IMR-90 (cell line): ENCODE measurements at regions not wholly inside any gene's neighbourhood (a gene's known extent, or its start where the extent isn't known, plus 50 kb on each side); places are given as distances from the start of the nearest gene placed in this dataset.

Experiments used
- ATAC-seq: fragments of 200-7000 bp; cut with Tn5 transposase; 2 replicates; pipeline ENCODE4 v1.9.1; 2020; ENCODE audit warnings: low read depth, mild to moderate bottlenecking, moderate library complexity
- BruUV-seq: library from RNA; stranded (reverse); fragments of 400-500 nt; replicated peaks from 2 replicates; lab custom pipeline; 2021; lab: Mats Ljungman, UMichigan
- CTCF ChIA-PET: fragments of 300-600 bp; formaldehyde crosslinking; extraction: SDS; loops from one replicate; lab custom pipeline; 2021; ENCODE audit warnings: antibody characterized with exemption; lab: Yijun Ruan, JAX
- POLR2A ChIA-PET: fragments of 300-600 bp; sonication (Branson Sonifier 250); formaldehyde crosslinking; loops from one replicate; lab custom pipeline; 2022; ENCODE audit warnings: antibody characterized with exemption; ENCODE audit not compliant: unreplicated experiment; lab: Charles Lee
- DNase-seq: peaks from one replicate; pipeline ENCODE4 v3.0.0; 2013
- H2AFZ ChIP-seq: replicated peaks from 2 replicates; pipeline ENCODE3; 2013; ENCODE audit warnings: low read length, mild to moderate bottlenecking; ENCODE audit not compliant: poor library complexity
- H2AK5ac ChIP-seq: 2 replicates; pipeline ENCODE4 v1.6.1; 2013; ENCODE audit warnings: low read depth, low read length, inconsistent platforms
- H2AK9ac ChIP-seq: replicated peaks from 2 replicates; pipeline ENCODE3; 2013; ENCODE audit warnings: mild to moderate bottlenecking, low read depth, low read length, moderate library complexity; ENCODE audit not compliant: poor library complexity
- H2BK120ac ChIP-seq: 2 replicates; pipeline ENCODE4 v1.6.1; 2013; ENCODE audit warnings: low read depth, low read length, inconsistent platforms
- H2BK15ac ChIP-seq: 3 replicates; pipeline ENCODE4 v1.6.1; 2013; ENCODE audit warnings: low read depth, low read length, inconsistent platforms
- H2BK20ac ChIP-seq: 2 replicates; pipeline ENCODE4 v1.6.1; 2013; ENCODE audit warnings: low read depth, mild to moderate bottlenecking, inconsistent platforms, low read length, moderate library complexity
- H2BK5ac ChIP-seq: 2 replicates; pipeline ENCODE4 v1.6.1; 2013; ENCODE audit warnings: mild to moderate bottlenecking, low read depth, low read length, inconsistent platforms; ENCODE audit not compliant: poor library complexity, severe bottlenecking
- H3K14ac ChIP-seq: replicated peaks from 2 replicates; pipeline ENCODE4 v1.6.1; 2013; ENCODE audit warnings: low read depth, low read length, inconsistent platforms
- H3K18ac ChIP-seq: 2 replicates; pipeline ENCODE4 v1.6.1; 2013; ENCODE audit warnings: low read depth, low read length, control low read depth
- H3K23ac ChIP-seq: 2 replicates; pipeline ENCODE4 v1.6.1; 2013; ENCODE audit warnings: low read depth, low read length, inconsistent platforms
- H3K27ac ChIP-seq: 2 replicates; pipeline ENCODE4 v1.5.1; 2013; ENCODE audit warnings: mild to moderate bottlenecking, control low read depth, low read length; ENCODE audit not compliant: insufficient read depth
- H3K27me3 ChIP-seq: 2 replicates; pipeline ENCODE4 v1.6.1; 2013; ENCODE audit warnings: low read length; ENCODE audit not compliant: control insufficient read depth, insufficient read depth
- H3K36me3 ChIP-seq: 2 replicates; pipeline ENCODE4 v1.6.1; 2013; ENCODE audit warnings: low read length, mixed read lengths; ENCODE audit not compliant: control insufficient read depth, insufficient read depth
- H3K4ac ChIP-seq: 2 replicates; pipeline ENCODE4 v1.6.1; 2013; ENCODE audit warnings: low read depth, low read length, inconsistent platforms
- H3K4me1 ChIP-seq: 2 replicates; pipeline ENCODE4 v1.6.1; 2013; ENCODE audit warnings: low read length, mixed read lengths; ENCODE audit not compliant: control insufficient read depth, insufficient read depth
- H3K4me2 ChIP-seq: 2 replicates; pipeline ENCODE4 v1.6.1; 2013; ENCODE audit warnings: low read depth, mild to moderate bottlenecking, control low read depth, low read length, moderate library complexity
- H3K4me3 ChIP-seq: 2 replicates; pipeline ENCODE4 v1.5.1; 2013; ENCODE audit warnings: low read depth, mild to moderate bottlenecking, control low read depth, low read length, moderate library complexity; ENCODE audit not compliant: insufficient read depth
- H3K56ac ChIP-seq: 2 replicates; pipeline ENCODE4 v1.6.1; 2013; ENCODE audit warnings: low read length, inconsistent platforms; ENCODE audit not compliant: insufficient read depth; ENCODE audit errors: extremely low read depth
- H3K79me1 ChIP-seq, 2 experiments: 2 replicates each; pipeline ENCODE4 v1.6.1; 2013; ENCODE audit warnings: low read length in 2 of 2, inconsistent platforms in 1 of 2, low read depth in 1 of 2
- H3K9ac ChIP-seq: 2 replicates; pipeline ENCODE4 v1.6.1; 2013; ENCODE audit warnings: low read depth, low read length, control low read depth
- H3K9me1 ChIP-seq: 2 replicates; pipeline ENCODE4 v1.6.1; 2013; ENCODE audit warnings: low read length, inconsistent platforms; ENCODE audit not compliant: insufficient read depth
- H3K9me3 ChIP-seq: 2 replicates; pipeline ENCODE4 v1.6.1; 2013; ENCODE audit warnings: low read length; ENCODE audit not compliant: control insufficient read depth, insufficient read depth
- H4K20me1 ChIP-seq: 2 replicates; pipeline ENCODE4 v1.6.1; 2013; ENCODE audit warnings: low read length, inconsistent platforms; ENCODE audit not compliant: insufficient read depth
- H4K5ac ChIP-seq: 2 replicates; pipeline ENCODE4 v1.6.1; 2013; ENCODE audit warnings: mild to moderate bottlenecking, low read depth, low read length, control low read depth
- H4K8ac ChIP-seq, 2 experiments: 2 replicates each; pipeline ENCODE4 v1.6.1; 2013; ENCODE audit warnings: low read depth in 2 of 2, low read length in 2 of 2, control low read depth in 1 of 2, inconsistent platforms in 1 of 2
- H4K91ac ChIP-seq: 2 replicates; pipeline ENCODE4 v1.6.1; 2013; ENCODE audit warnings: low read depth, low read length, inconsistent platforms; ENCODE audit not compliant: insufficient read depth
- BHLHE40 ChIP-seq: fragments of 150-350 bp; IDR thresholded peaks from 2 replicates; pipeline ENCODE4 v1.6.1; 2016; ENCODE audit warnings: mild to moderate bottlenecking, low read depth, low read length
- CEBPB ChIP-seq: IDR thresholded peaks from 2 replicates; pipeline ENCODE4 v1.6.1; 2012; ENCODE audit warnings: low read depth, low read length, improper control_type of control experiment
- CHD1 ChIP-seq: IDR thresholded peaks from 2 replicates; pipeline ENCODE4 v1.6.1; 2012; ENCODE audit warnings: low read depth, low read length, improper control_type of control experiment
- CTCF ChIP-seq: conservative IDR thresholded peaks from 2 replicates; pipeline ENCODE4 v1.5.1; 2012; ENCODE audit warnings: mild to moderate bottlenecking, low read depth, low read length, improper control_type of control experiment
- ELK1 ChIP-seq: fragments of 150-350 bp; IDR thresholded peaks from 2 replicates; pipeline ENCODE4 v1.6.1; 2016; ENCODE audit warnings: low read depth, mild to moderate bottlenecking, low read length, moderate library complexity, borderline replicate concordance
- FOS ChIP-seq: fragments of 150-350 bp; IDR thresholded peaks from 2 replicates; pipeline ENCODE4 v1.6.1; 2016; ENCODE audit warnings: low read depth, low read length
- MAFK ChIP-seq: IDR thresholded peaks from 2 replicates; pipeline ENCODE4 v1.6.1; 2012; ENCODE audit warnings: low read depth, low read length, improper control_type of control experiment
- MAZ ChIP-seq: IDR thresholded peaks from 2 replicates; pipeline ENCODE4 v1.6.1; 2012; ENCODE audit warnings: low read depth, mild to moderate bottlenecking, low read length, improper control_type of control experiment, moderate library complexity, borderline replicate concordance
- MXI1 ChIP-seq: IDR thresholded peaks from 2 replicates; pipeline ENCODE4 v1.6.1; 2012; ENCODE audit warnings: low read depth, mild to moderate bottlenecking, low read length, moderate library complexity, borderline replicate concordance
- NFE2L2 ChIP-seq: fragments of 150-350 bp; IDR thresholded peaks from 2 replicates; pipeline ENCODE4 v1.6.1; 2016; ENCODE audit warnings: low read depth, mild to moderate bottlenecking, low read length
- POLR2A ChIP-seq: IDR thresholded peaks from 2 replicates; pipeline ENCODE4 v1.6.1; 2012; ENCODE audit warnings: mild to moderate bottlenecking, low read depth, low read length
- RAD21 ChIP-seq: IDR thresholded peaks from 2 replicates; pipeline ENCODE4 v1.6.1; 2012; ENCODE audit warnings: low read length, improper control_type of control experiment
- RCOR1 ChIP-seq: IDR thresholded peaks from 2 replicates; pipeline ENCODE4 v1.6.1; 2012; ENCODE audit warnings: mild to moderate bottlenecking, low read length, improper control_type of control experiment; ENCODE audit not compliant: insufficient replicate concordance
- RFX5 ChIP-seq: IDR thresholded peaks from 2 replicates; pipeline ENCODE4 v1.8.0; 2012; ENCODE audit warnings: low read depth, mild to moderate bottlenecking, low read length, moderate library complexity
- SMC3 ChIP-seq: fragments of 150-350 bp; IDR thresholded peaks from 2 replicates; pipeline ENCODE4 v1.6.1; 2016; ENCODE audit warnings: low read depth, mild to moderate bottlenecking, antibody characterized with exemption, low read length, moderate library complexity
- USF2 ChIP-seq: fragments of 150-350 bp; IDR thresholded peaks from 2 replicates; pipeline ENCODE4 v1.6.1; 2017; ENCODE audit warnings: mild to moderate bottlenecking, antibody characterized with exemption, low read length, low read depth
- WGBS, 2 experiments: methylation state at CpG; one replicate each; pipeline versions ENCODE4 v1.1.5 to v1.1.7; 2013; ENCODE audit warnings: missing lambda C conversion rate in 2 of 2; ENCODE audit not compliant: insufficient read length in 1 of 2; ENCODE audit errors: extremely low coverage in 2 of 2; 5-methylcytosine and 5-hydroxymethylcytosine counted together
- dilution Hi-C: fragments of 300-500 bp; cut with HindIII; formaldehyde crosslinking; loops from one replicate; pipeline ENCODE4 v1.14.3; 2018; ENCODE audit warnings: low sequenced_read_pairs; ENCODE audit not compliant: unreplicated experiment
- in situ Hi-C: fragments of 300-500 bp; cut with MboI; formaldehyde crosslinking; loops from 3 replicates; pipeline ENCODE4 v1.14.3; 2019; ENCODE audit warnings: low sequenced_read_pairs, inconsistent platforms, mixed read lengths
- intact Hi-C: fragments of 100-400 bp; cut with micrococcal nuclease; formaldehyde crosslinking; loops from 2 replicates; pipeline ENCODE4 v1.10.0; 2022

GRCh38 chr11:106224172-106224571, 146.7 kb downstream of the AASDHPPT start:
- peaks cover 10% of the 10 kb centered on the region for H3K9me3 ChIP-seq
- H3K23ac ChIP-seq = no peak overlapping the region
- in situ Hi-C loops = no loop called here
- no peak overlapping the region for H2BK120ac ChIP-seq
- CTCF ChIA-PET = no interaction called here
- no peak overlapping the region for H3K18ac ChIP-seq
- no peak for DNase-seq
- no peak overlapping the region for H2AFZ ChIP-seq
- H3K79me1 ChIP-seq = no peaks in the 10 kb centered on the region
- no peaks in the 10 kb centered on the region for H3K27me3 ChIP-seq
- H3K9me1 ChIP-seq = no peaks in the 10 kb centered on the region
- H3K9ac ChIP-seq = no peak overlapping the region
- no peak overlapping the region for H2BK5ac ChIP-seq
- no peak for ATAC-seq
- no peak overlapping the region for H2AK5ac ChIP-seq
- H3K4me2 ChIP-seq = no peak overlapping the region
- H3K4ac ChIP-seq = no peak overlapping the region
- TF ChIP-seq CHD1 = no peak
- no peak for TF ChIP-seq MAFK
- no peak for TF ChIP-seq FOS
- no peak for TF ChIP-seq RFX5
- TF ChIP-seq RAD21 = no peak
- TF ChIP-seq MXI1 = no peak
- no peak for TF ChIP-seq BHLHE40
- no peak for TF ChIP-seq RCOR1
- TF ChIP-seq USF2 = no peak
- TF ChIP-seq CTCF = no peak
- no peak for TF ChIP-seq ELK1
- no peak for TF ChIP-seq POLR2A
- TF ChIP-seq MAZ = no peak
- no peak for TF ChIP-seq CEBPB
- TF ChIP-seq SMC3 = no peak
- TF ChIP-seq NFE2L2 = no peak
- no CpG with 5 or more reads among the region's 1 CpG for WGBS, 2 experiments
- no peak overlapping the region for H3K4me3 ChIP-seq
- H3K36me3 ChIP-seq = no peaks in the 10 kb centered on the region
- no peak overlapping the region for H3K27ac ChIP-seq
- dilution Hi-C loops = no loop called here
- intact Hi-C loops = no loop called here
- POLR2A ChIA-PET = no interaction called here
- no peak overlapping the region for H4K8ac ChIP-seq
- H3K4me1 ChIP-seq = no peaks in the 10 kb centered on the region
- H3K56ac ChIP-seq = no peak overlapping the region
- H4K20me1 ChIP-seq = no peaks in the 10 kb centered on the region
- no peak overlapping the region for H3K14ac ChIP-seq
- no peak overlapping the region for H2BK15ac ChIP-seq
- no TSS peak for BruUV-seq
- H2AK9ac ChIP-seq = no peak overlapping the region
- no peak overlapping the region for H2BK20ac ChIP-seq
- H4K5ac ChIP-seq = no peak overlapping the region
- H4K91ac ChIP-seq = no peak overlapping the region
